Ovary (tissue), 3 donors: ENCODE measurements at regions not wholly inside any gene's neighbourhood (a gene's known extent, or its start where the extent isn't known, plus 50 kb on each side); places are given as distances from the start of the nearest gene placed in this dataset.

ENCODE experiments used
- CTCF ChIP-seq, 3 donors: fragments of 450-650 bp in 2 of 3; fragments of 200-600 bp in 1 of 3; IDR thresholded peaks; one replicate each; pipeline versions ENCODE4 v1.5.1 to v1.8.0; 2016 to 2022; ENCODE audit warnings: antibody characterized with exemption in 3 of 3, mild to moderate bottlenecking in 1 of 3
- POLR2A ChIP-seq: fragments of 450-650 bp; IDR thresholded peaks from one replicate; pipeline ENCODE4 v1.6.1; 2017; ENCODE audit warnings: antibody characterized with exemption, mild to moderate bottlenecking, moderate library complexity
- donor health status: DM: no; HTN: no; CAD: no.

- TF ChIP-seq POLR2A (no peak), CTCF (IDR thresholded peaks at IDR 0.05) (no peak)
Observed at GRCh38 chr18:75574187-75574586, 146.7 kb upstream of the SMIM21 start.
